H9 (cell line): ENCODE measurements at regions not wholly inside any gene's neighbourhood (a gene's known extent, or its start where the extent isn't known, plus 50 kb on each side); places are given as distances from the start of the nearest gene placed in this dataset.

Experiments used
- DNase-seq: peaks from one replicate; pipeline ENCODE4 v3.0.0-alpha.2; 2017
- H2AFZ ChIP-seq: one replicate; pipeline ENCODE4 v1.6.1; 2013; ENCODE audit warnings: mild to moderate bottlenecking, low read length, control low read depth, moderate library complexity
- H2AK5ac ChIP-seq: 2 replicates; pipeline ENCODE4 v1.6.1; 2013; ENCODE audit warnings: low read length, control low read depth, mixed read lengths; ENCODE audit not compliant: insufficient read length
- H2BK120ac ChIP-seq: one replicate; pipeline ENCODE4 v1.6.1; 2013; ENCODE audit warnings: low read depth, mild to moderate bottlenecking, low read length, control low read depth, inconsistent platforms; ENCODE audit not compliant: poor library complexity, severe bottlenecking
- H2BK12ac ChIP-seq: 2 replicates; pipeline ENCODE4 v1.6.1; 2013; ENCODE audit warnings: low read length, control low read depth, mixed read lengths, low read depth; ENCODE audit not compliant: insufficient read length
- H2BK15ac ChIP-seq: 2 replicates; pipeline ENCODE4 v1.6.1; 2013; ENCODE audit warnings: low read depth, low read length, control low read depth
- H2BK20ac ChIP-seq: one replicate; pipeline ENCODE4 v1.6.1; 2013; ENCODE audit warnings: low read depth, mild to moderate bottlenecking, low read length, control low read depth, inconsistent platforms; ENCODE audit not compliant: poor library complexity, severe bottlenecking
- H2BK5ac ChIP-seq: 2 replicates; pipeline ENCODE4 v1.6.1; 2013; ENCODE audit warnings: low read length, control low read depth, mixed read lengths; ENCODE audit not compliant: insufficient read length
- H3K14ac ChIP-seq: 2 replicates; pipeline ENCODE4 v1.6.1; 2013; ENCODE audit warnings: low read length, control low read depth; ENCODE audit not compliant: insufficient read depth
- H3K18ac ChIP-seq: 2 replicates; pipeline ENCODE4 v1.6.1; 2013; ENCODE audit warnings: low read depth, mild to moderate bottlenecking, mixed read lengths, low read length, control low read depth; ENCODE audit not compliant: insufficient read length
- H3K23ac ChIP-seq: 2 replicates; pipeline ENCODE4 v1.6.1; 2013; ENCODE audit warnings: low read length, control low read depth, mixed read lengths, low read depth; ENCODE audit not compliant: insufficient read length
- H3K23me2 ChIP-seq: 2 replicates; pipeline ENCODE4 v1.6.1; 2013; ENCODE audit warnings: low read depth, mild to moderate bottlenecking, mixed read lengths, low read length, control low read depth; ENCODE audit not compliant: insufficient read length, poor library complexity, severe bottlenecking
- H3K27ac ChIP-seq: 2 replicates; pipeline ENCODE4 v1.5.1; 2013; ENCODE audit warnings: low read length, control low read depth, mixed read lengths, low read depth; ENCODE audit not compliant: insufficient read length
- H3K27me3 ChIP-seq: 2 replicates; pipeline ENCODE4 v1.6.1; 2013; ENCODE audit warnings: low read length, control low read depth, inconsistent platforms; ENCODE audit not compliant: insufficient read depth
- H3K4ac ChIP-seq: 2 replicates; pipeline ENCODE4 v1.6.1; 2013; ENCODE audit warnings: low read depth, mild to moderate bottlenecking, control low read depth, inconsistent platforms, low read length, moderate library complexity
- H3K4me1 ChIP-seq: 2 replicates; pipeline ENCODE4 v1.6.1; 2013; ENCODE audit warnings: low read length, control low read depth, inconsistent platforms; ENCODE audit not compliant: insufficient read depth
- H3K4me2 ChIP-seq: 2 replicates; pipeline ENCODE4 v1.6.1; 2013; ENCODE audit warnings: low read length, control low read depth, mixed read lengths; ENCODE audit not compliant: insufficient read length, insufficient read depth
- H3K56ac ChIP-seq: 2 replicates; pipeline ENCODE4 v1.6.1; 2013; ENCODE audit warnings: low read depth, mild to moderate bottlenecking, mixed read lengths, low read length, control low read depth; ENCODE audit not compliant: insufficient read length
- H3K79me1 ChIP-seq: 2 replicates; pipeline ENCODE4 v1.6.1; 2013; ENCODE audit warnings: low read depth, mild to moderate bottlenecking, moderate library complexity, low read length, control low read depth, inconsistent platforms; ENCODE audit not compliant: insufficient read depth, poor library complexity, severe bottlenecking
- H3K79me2 ChIP-seq: 2 replicates; pipeline ENCODE4 v1.6.1; 2013; ENCODE audit warnings: low read length, control low read depth, inconsistent platforms; ENCODE audit not compliant: insufficient read depth
- H3K9ac ChIP-seq: 2 replicates; pipeline ENCODE4 v1.6.1; 2013; ENCODE audit warnings: low read length, control low read depth, mixed read lengths; ENCODE audit not compliant: insufficient read length; ENCODE audit errors: extremely low read depth
- H3K9me3 ChIP-seq: one replicate; pipeline ENCODE4 v1.6.1; 2013; ENCODE audit warnings: low read depth, low read length, inconsistent platforms; ENCODE audit not compliant: control insufficient read depth
- H3T11ph ChIP-seq: one replicate; pipeline ENCODE4 v1.6.1; 2013; ENCODE audit warnings: mild to moderate bottlenecking, low read length, control low read depth, inconsistent platforms
- H4K20me1 ChIP-seq: one replicate; pipeline ENCODE4 v1.6.1; 2013; ENCODE audit not compliant: control insufficient read depth, insufficient read length, insufficient read depth
- H4K5ac ChIP-seq: 2 replicates; pipeline ENCODE4 v1.6.1; 2013; ENCODE audit warnings: low read depth, mild to moderate bottlenecking, mixed read lengths, low read length, control low read depth; ENCODE audit not compliant: insufficient read length
- H4K8ac ChIP-seq: replicated peaks from 2 replicates; pipeline ENCODE4 v1.6.1; 2013; ENCODE audit warnings: low read length, control low read depth, mixed read lengths, low read depth; ENCODE audit not compliant: insufficient read length
- H4K91ac ChIP-seq: 2 replicates; pipeline ENCODE4 v1.6.1; 2013; ENCODE audit warnings: low read depth, mild to moderate bottlenecking, moderate library complexity, mixed read lengths, low read length, control low read depth; ENCODE audit not compliant: insufficient read length
- H3K27ac Mint-ChIP-seq, 3 experiments: 2 replicates in 2 of 3; 3 replicates in 1 of 3; pipeline ENCODE4 v1.8.0; 2020 to 2021; ENCODE audit warnings: mixed read lengths in 3 of 3, mild to moderate bottlenecking in 1 of 3, moderate library complexity in 1 of 3
- H3K27me3 Mint-ChIP-seq: 2 replicates; pipeline ENCODE4 v1.8.0; 2021; ENCODE audit warnings: low read depth, mild to moderate bottlenecking, moderate library complexity, mixed read lengths
- H3K36me3 Mint-ChIP-seq, 3 experiments: 2 replicates in 2 of 3; 3 replicates in 1 of 3; pipeline ENCODE4 v1.8.0; 2020 to 2021; ENCODE audit warnings: low read depth in 3 of 3, mixed read lengths in 3 of 3; ENCODE audit not compliant: insufficient read depth in 1 of 3
- H3K4me1 Mint-ChIP-seq, 2 experiments: 2 replicates each; pipeline ENCODE4 v1.8.0; 2020; ENCODE audit warnings: mixed read lengths in 2 of 2
- H3K4me3 Mint-ChIP-seq, 2 experiments: 2 replicates in 1 of 2; 3 replicates in 1 of 2; pipeline ENCODE4 v1.8.0; 2020 to 2021; ENCODE audit warnings: mild to moderate bottlenecking in 2 of 2, mixed read lengths in 2 of 2, moderate library complexity in 1 of 2
- H3K9me3 Mint-ChIP-seq, 2 experiments: 2 replicates in 1 of 2; 3 replicates in 1 of 2; pipeline ENCODE4 v1.8.0; 2020; ENCODE audit warnings: mild to moderate bottlenecking in 2 of 2, mixed read lengths in 2 of 2, moderate library complexity in 1 of 2
- WGBS: extraction: QIAGEN DNeasy Blood & Tissue Kit; methylation state at CpG from one replicate; pipeline ENCODE4 v1.1.7; 2013; ENCODE audit warnings: missing lambda C conversion rate, low lambda C conversion rate, mixed read lengths; ENCODE audit not compliant: insufficient read length; ENCODE audit errors: extremely low coverage; 5-methylcytosine and 5-hydroxymethylcytosine counted together
- TF ChIP-seq, protein P1 (sequence below): fragments of 200-600 bp; sonication (generic); conservative IDR thresholded peaks from 3 replicates; pipeline ENCODE4 v1.8.0; 2021; ENCODE audit warnings: antibody characterized with exemption, mild to moderate bottlenecking

DNA sequence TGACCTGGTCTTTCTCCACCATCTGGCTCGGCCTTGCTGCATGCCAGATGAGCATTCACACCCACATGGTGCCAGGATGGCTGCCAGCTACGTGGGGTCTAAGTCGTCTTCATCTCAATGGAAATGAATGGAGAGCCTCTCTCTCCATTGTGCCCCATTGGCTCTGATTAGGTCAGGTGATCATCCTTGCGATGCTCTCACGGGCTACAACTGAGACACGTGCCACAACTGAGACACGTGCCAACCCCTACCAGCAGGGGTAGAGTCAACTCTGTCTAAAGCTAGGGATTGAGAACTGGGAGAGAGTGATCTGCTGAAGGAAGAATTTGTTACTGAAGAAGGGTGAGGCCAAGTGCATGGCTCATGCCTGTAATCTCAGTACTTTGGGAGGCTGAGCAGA, 67.3 kb upstream of the RALY start:
- Histone ChIP-seq H4K8ac (no peak overlapping the region), H3K9me3 (no peaks in the 10 kb centered on the region), H3K79me2 (no peaks in the 10 kb centered on the region), H4K20me1 (no peaks in the 10 kb centered on the region), H3K23me2 (no peaks in the 10 kb centered on the region), H3K4me2 (no peak overlapping the region), H3K23ac (no peak overlapping the region), H2BK20ac (no peak overlapping the region), H3K14ac (no peak overlapping the region), H2BK5ac (no peak overlapping the region), H3K27me3 (no peaks in the 10 kb centered on the region), H3K27ac (no peak overlapping the region), H2BK120ac (no peak overlapping the region), H3K79me1 (no peaks in the 10 kb centered on the region), H3K4ac (no peak overlapping the region), H3K56ac (no peak overlapping the region), H4K5ac (no peak overlapping the region), H3K9ac (no peak overlapping the region), H2BK12ac (no peak overlapping the region), H2AK5ac (no peak overlapping the region), H2AFZ (no peak overlapping the region), H4K91ac (no peak overlapping the region), H3K18ac (no peak overlapping the region), H3K4me1 (no peaks in the 10 kb centered on the region), H3T11ph (no peak overlapping the region), H2BK15ac (no peak overlapping the region)
- TF ChIP-seq, protein P1, sequence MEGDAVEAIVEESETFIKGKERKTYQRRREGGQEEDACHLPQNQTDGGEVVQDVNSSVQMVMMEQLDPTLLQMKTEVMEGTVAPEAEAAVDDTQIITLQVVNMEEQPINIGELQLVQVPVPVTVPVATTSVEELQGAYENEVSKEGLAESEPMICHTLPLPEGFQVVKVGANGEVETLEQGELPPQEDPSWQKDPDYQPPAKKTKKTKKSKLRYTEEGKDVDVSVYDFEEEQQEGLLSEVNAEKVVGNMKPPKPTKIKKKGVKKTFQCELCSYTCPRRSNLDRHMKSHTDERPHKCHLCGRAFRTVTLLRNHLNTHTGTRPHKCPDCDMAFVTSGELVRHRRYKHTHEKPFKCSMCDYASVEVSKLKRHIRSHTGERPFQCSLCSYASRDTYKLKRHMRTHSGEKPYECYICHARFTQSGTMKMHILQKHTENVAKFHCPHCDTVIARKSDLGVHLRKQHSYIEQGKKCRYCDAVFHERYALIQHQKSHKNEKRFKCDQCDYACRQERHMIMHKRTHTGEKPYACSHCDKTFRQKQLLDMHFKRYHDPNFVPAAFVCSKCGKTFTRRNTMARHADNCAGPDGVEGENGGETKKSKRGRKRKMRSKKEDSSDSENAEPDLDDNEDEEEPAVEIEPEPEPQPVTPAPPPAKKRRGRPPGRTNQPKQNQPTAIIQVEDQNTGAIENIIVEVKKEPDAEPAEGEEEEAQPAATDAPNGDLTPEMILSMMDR, result no peak; the same call in 2 of the 3 replicates
- Mint-ChIP-seq H3K36me3 (no peaks in the 10 kb centered on the region), H3K27ac (no peak overlapping the region), H3K9me3 (no peaks in the 10 kb centered on the region), H3K4me3 (no peak overlapping the region), H3K4me1 (no peaks in the 10 kb centered on the region), H3K27me3 (peaks cover 8% of the 10 kb centered on the region)
- DNase-seq, result no peak
- WGBS, result no CpG with 5 or more reads among the region's 7 CpGs
